ENCODE measurements at regions not wholly inside any gene's neighbourhood (a gene's known extent, or its start where the extent isn't known, plus 50 kb on each side); places are given as distances from the start of the nearest gene placed in this dataset.

DNA sequence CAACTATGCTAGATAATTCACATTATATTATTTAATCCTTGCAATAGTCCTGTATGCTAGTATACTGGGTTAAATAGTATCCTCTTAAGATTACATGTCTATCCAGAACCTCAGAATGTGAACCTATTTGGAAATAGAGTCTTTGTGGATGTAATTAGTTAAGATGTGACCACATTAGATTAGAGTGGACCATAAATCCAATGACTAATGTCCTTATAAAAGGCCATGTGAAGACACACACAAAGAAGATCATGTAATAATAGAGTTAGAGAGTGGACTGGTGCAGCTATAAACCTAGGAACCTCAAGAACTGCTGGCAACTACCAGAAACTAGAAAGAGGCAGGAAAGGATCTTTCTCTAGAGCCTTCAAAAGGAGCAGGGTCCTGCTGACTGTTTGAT lies 263.6 kb upstream of the PTGER4 start:
- TF ChIP-seq, protein P1, sequence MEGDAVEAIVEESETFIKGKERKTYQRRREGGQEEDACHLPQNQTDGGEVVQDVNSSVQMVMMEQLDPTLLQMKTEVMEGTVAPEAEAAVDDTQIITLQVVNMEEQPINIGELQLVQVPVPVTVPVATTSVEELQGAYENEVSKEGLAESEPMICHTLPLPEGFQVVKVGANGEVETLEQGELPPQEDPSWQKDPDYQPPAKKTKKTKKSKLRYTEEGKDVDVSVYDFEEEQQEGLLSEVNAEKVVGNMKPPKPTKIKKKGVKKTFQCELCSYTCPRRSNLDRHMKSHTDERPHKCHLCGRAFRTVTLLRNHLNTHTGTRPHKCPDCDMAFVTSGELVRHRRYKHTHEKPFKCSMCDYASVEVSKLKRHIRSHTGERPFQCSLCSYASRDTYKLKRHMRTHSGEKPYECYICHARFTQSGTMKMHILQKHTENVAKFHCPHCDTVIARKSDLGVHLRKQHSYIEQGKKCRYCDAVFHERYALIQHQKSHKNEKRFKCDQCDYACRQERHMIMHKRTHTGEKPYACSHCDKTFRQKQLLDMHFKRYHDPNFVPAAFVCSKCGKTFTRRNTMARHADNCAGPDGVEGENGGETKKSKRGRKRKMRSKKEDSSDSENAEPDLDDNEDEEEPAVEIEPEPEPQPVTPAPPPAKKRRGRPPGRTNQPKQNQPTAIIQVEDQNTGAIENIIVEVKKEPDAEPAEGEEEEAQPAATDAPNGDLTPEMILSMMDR (IDR thresholded peaks at IDR 0.05) = no peak
- TF ChIP-seq POLR2A (IDR thresholded peaks at IDR 0.05) = no peak

Data from testis (tissue), 2 donors.